AG10803 (cell line): ENCODE measurements at regions not wholly inside any gene's neighbourhood (a gene's known extent, or its start where the extent isn't known, plus 50 kb on each side); places are given as distances from the start of the nearest gene placed in this dataset.

Experiments used
- DNase-seq: peaks from one replicate; pipeline ENCODE4 v3.0.0; 2010; ENCODE audit warnings: low read depth
- H3K4me3 ChIP-seq: 2 replicates; pipeline ENCODE4 v1.5.1; 2011; ENCODE audit warnings: mild to moderate bottlenecking, low read length, control low read depth
- CTCF ChIP-seq: conservative IDR thresholded peaks from 2 replicates; pipeline ENCODE4 v1.5.1; 2011; ENCODE audit warnings: mild to moderate bottlenecking, low read length, control low read depth, inconsistent platforms

- TF ChIP-seq CTCF: no peak
- no peak overlapping the region for H3K4me3 ChIP-seq
- no peak for DNase-seq
Measured at GRCh38 chr6:33910594-33910993, 106.8 kb upstream of the MLN start.

- DNase-seq: no peak
- no peak for TF ChIP-seq CTCF
- H3K4me3 ChIP-seq: no peak overlapping the region
Measured at GRCh38 chr6:33909737-33910136, 105.9 kb upstream of the MLN start.

- H3K4me3 ChIP-seq: no peak overlapping the region
- no peak for DNase-seq
- no peak for TF ChIP-seq CTCF
Measured at GRCh38 chr6:33908025-33908424, 104.2 kb upstream of the MLN start.

GRCh38 chr6:33907227-33907626 lies 103.4 kb upstream of the MLN start:
- no peak overlapping the region for H3K4me3 ChIP-seq
- no peak for TF ChIP-seq CTCF
- no peak for DNase-seq

GRCh38 chr6:33906439-33906838 lies 102.6 kb upstream of the MLN start:
- no peak for DNase-seq
- no peak for TF ChIP-seq CTCF
- H3K4me3 ChIP-seq: no peak overlapping the region

- DNase-seq: no peak
- TF ChIP-seq CTCF: no peak
- no peak overlapping the region for H3K4me3 ChIP-seq
Measured at GRCh38 chr6:33905071-33905609, 101.3 kb upstream of the MLN start.

GRCh38 chr6:33904747-33905065 lies 100.9 kb upstream of the MLN start:
- no peak for DNase-seq
- no peak overlapping the region for H3K4me3 ChIP-seq
- TF ChIP-seq CTCF: no peak
